ENCODE measurements at regions not wholly inside any gene's neighbourhood (a gene's known extent, or its start where the extent isn't known, plus 50 kb on each side); places are given as distances from the start of the nearest gene placed in this dataset.

GRCh38 chr14:29102266-29102665 is 335.7 kb downstream of the FOXG1 start:
- TF ChIP-seq, protein P1, sequence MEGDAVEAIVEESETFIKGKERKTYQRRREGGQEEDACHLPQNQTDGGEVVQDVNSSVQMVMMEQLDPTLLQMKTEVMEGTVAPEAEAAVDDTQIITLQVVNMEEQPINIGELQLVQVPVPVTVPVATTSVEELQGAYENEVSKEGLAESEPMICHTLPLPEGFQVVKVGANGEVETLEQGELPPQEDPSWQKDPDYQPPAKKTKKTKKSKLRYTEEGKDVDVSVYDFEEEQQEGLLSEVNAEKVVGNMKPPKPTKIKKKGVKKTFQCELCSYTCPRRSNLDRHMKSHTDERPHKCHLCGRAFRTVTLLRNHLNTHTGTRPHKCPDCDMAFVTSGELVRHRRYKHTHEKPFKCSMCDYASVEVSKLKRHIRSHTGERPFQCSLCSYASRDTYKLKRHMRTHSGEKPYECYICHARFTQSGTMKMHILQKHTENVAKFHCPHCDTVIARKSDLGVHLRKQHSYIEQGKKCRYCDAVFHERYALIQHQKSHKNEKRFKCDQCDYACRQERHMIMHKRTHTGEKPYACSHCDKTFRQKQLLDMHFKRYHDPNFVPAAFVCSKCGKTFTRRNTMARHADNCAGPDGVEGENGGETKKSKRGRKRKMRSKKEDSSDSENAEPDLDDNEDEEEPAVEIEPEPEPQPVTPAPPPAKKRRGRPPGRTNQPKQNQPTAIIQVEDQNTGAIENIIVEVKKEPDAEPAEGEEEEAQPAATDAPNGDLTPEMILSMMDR (IDR thresholded peaks at IDR 0.05; ENCODE audit: insufficient read depth, low read length, poor library complexity, severe bottlenecking), result no peak
- DNase-seq (ENCODE audit: extremely low read depth, insufficient read length), result no peak
- Histone ChIP-seq H3K27me3 (replicated peaks; ENCODE audit: control insufficient read depth, insufficient read depth, low read length) (no peaks in the 10 kb centered on the region), H3K4me3 (replicated peaks; ENCODE audit: low read depth, low read length) (no peak overlapping the region), H3K36me3 (ENCODE audit: control insufficient read depth, insufficient read depth, low read length) (no peaks in the 10 kb centered on the region)

GRCh38 chr14:29102996-29103395 is 336.4 kb downstream of the FOXG1 start:
- DNase-seq (ENCODE audit: extremely low read depth, insufficient read length), result no peak
- Histone ChIP-seq H3K36me3 (ENCODE audit: control insufficient read depth, insufficient read depth, low read length) (no peaks in the 10 kb centered on the region), H3K4me3 (replicated peaks; ENCODE audit: low read depth, low read length) (no peak overlapping the region), H3K27me3 (replicated peaks; ENCODE audit: control insufficient read depth, insufficient read depth, low read length) (no peaks in the 10 kb centered on the region)
- TF ChIP-seq, protein P1 (IDR thresholded peaks at IDR 0.05; ENCODE audit: insufficient read depth, low read length, poor library complexity, severe bottlenecking), result no peak

DNA sequence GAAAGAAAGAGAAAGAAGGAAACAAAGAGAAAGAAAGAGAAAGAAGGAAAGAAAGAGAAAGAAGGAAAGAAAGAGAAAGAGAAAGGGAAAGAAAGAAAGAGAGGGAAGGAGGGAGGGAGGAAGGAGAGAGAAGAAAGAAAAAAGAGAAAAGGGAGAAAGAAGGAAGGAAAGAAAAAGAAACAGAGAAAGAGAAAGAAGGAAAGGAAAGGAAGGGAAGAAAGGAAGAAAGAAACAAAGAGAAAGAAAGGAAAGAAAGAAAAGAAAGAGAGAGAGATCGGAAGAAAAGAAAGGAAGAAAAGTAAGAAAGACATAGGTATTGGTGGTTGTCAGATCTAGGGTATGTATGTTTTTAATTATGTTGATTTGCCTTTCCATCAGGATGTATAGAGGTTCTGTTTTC is 342.3 kb downstream of the FOXG1 start:
- no peak for DNase-seq (ENCODE audit: extremely low read depth, insufficient read length)
- H3K4me3 ChIP-seq (replicated peaks; ENCODE audit: low read depth, low read length), result no peak overlapping the region
- TF ChIP-seq, protein P1 (IDR thresholded peaks at IDR 0.05; ENCODE audit: insufficient read depth, low read length, poor library complexity, severe bottlenecking), result no peak
- H3K36me3 ChIP-seq (ENCODE audit: control insufficient read depth, insufficient read depth, low read length), result no peaks in the 10 kb centered on the region
- H3K27me3 ChIP-seq (replicated peaks; ENCODE audit: control insufficient read depth, insufficient read depth, low read length), result no peaks in the 10 kb centered on the region

DNA sequence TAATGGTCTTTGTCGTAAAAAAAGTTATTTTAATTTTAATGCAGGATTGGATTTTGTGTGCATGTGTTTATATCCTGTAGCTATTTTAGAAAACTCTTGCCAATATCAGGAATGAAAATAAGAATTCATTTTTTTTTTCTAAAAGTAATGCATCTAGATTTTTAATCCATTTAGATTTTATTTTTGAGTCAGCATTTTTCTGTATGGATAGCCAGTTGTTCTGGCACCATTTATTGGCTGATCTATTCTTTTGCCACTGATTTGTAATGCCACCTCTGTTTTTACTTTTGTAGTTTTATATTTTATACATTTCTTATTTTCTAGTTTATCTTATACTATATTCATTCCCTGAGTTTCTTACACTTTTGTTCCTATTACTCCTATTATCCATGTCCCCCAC is 343.0 kb downstream of the FOXG1 start:
- H3K27me3 ChIP-seq (replicated peaks; ENCODE audit: control insufficient read depth, insufficient read depth, low read length), result no peaks in the 10 kb centered on the region
- H3K36me3 ChIP-seq (ENCODE audit: control insufficient read depth, insufficient read depth, low read length), result no peaks in the 10 kb centered on the region
- no peak for DNase-seq (ENCODE audit: extremely low read depth, insufficient read length)
- H3K4me3 ChIP-seq (replicated peaks; ENCODE audit: low read depth, low read length), result no peak overlapping the region
- TF ChIP-seq, protein P1 (IDR thresholded peaks at IDR 0.05; ENCODE audit: insufficient read depth, low read length, poor library complexity, severe bottlenecking), result no peak

- Histone ChIP-seq H3K27me3 (replicated peaks; ENCODE audit: control insufficient read depth, insufficient read depth, low read length) (no peaks in the 10 kb centered on the region), H3K4me3 (replicated peaks; ENCODE audit: low read depth, low read length) (no peak overlapping the region), H3K36me3 (ENCODE audit: control insufficient read depth, insufficient read depth, low read length) (no peaks in the 10 kb centered on the region)
- TF ChIP-seq, protein P1 (IDR thresholded peaks at IDR 0.05; ENCODE audit: insufficient read depth, low read length, poor library complexity, severe bottlenecking), result no peak
- DNase-seq (ENCODE audit: extremely low read depth, insufficient read length), result no peak
Measured at GRCh38 chr14:29111554-29111953, 345.0 kb downstream of the FOXG1 start.

DNA sequence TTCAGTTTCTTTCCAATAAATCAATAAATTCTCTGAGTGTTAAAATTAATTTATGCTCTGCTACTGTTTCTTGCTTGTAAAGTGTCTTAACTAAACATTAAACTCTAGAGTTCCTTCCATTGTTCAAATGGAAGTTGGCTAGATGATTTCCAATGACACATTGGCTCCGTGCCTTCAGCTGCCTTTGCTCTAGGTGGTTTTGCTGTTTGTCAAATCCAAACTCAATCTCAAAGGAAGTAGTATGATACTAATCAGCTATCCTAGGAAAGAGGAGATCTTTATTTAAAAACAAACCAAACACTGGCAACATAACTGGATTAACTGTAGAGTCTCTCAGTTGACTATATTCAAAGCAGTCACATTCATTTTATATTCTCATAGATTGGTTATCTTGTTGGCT is 356.4 kb downstream of the FOXG1 start:
- H3K36me3 ChIP-seq (ENCODE audit: control insufficient read depth, insufficient read depth, low read length), result no peaks in the 10 kb centered on the region
- DNase-seq (ENCODE audit: extremely low read depth, insufficient read length), result no peak
- H3K27me3 ChIP-seq (replicated peaks; ENCODE audit: control insufficient read depth, insufficient read depth, low read length), result no peaks in the 10 kb centered on the region
- no peak overlapping the region for H3K4me3 ChIP-seq (replicated peaks; ENCODE audit: low read depth, low read length)
- TF ChIP-seq, protein P1 (IDR thresholded peaks at IDR 0.05; ENCODE audit: insufficient read depth, low read length, poor library complexity, severe bottlenecking), result no peak
